Neutrophil (primary cell): ENCODE measurements at regions not wholly inside any gene's neighbourhood (a gene's known extent, or its start where the extent isn't known, plus 50 kb on each side); places are given as distances from the start of the nearest gene placed in this dataset.

Experiments used
- H3K27ac ChIP-seq: fragments of 200-600 bp; sonication (generic); 2 replicates; pipeline ENCODE4 v1.5.1; 2016; ENCODE audit warnings: mild to moderate bottlenecking, moderate library complexity
- H3K27me3 ChIP-seq: fragments of 200-600 bp; sonication (generic); 2 replicates; pipeline ENCODE4 v1.6.0; 2016; ENCODE audit warnings: mild to moderate bottlenecking
- H3K36me3 ChIP-seq: fragments of 200-600 bp; sonication (generic); 2 replicates; pipeline ENCODE4 v1.5.1; 2017
- H3K4me1 ChIP-seq, 2 experiments: fragments of 200-600 bp in 1 of 2; sonication (generic) in 1 of 2; 1 replicate in 1 of 2; 2 replicates in 1 of 2; pipeline versions ENCODE4 v1.5.1 to v1.6.1; 2013 to 2016; ENCODE audit warnings: low read depth in 1 of 2, low read length in 1 of 2, mild to moderate bottlenecking in 1 of 2, moderate library complexity in 1 of 2; ENCODE audit not compliant: control insufficient read depth in 1 of 2, insufficient read depth in 1 of 2
- H3K4me3 ChIP-seq, 2 experiments: fragments of 200-600 bp in 1 of 2; sonication (generic) in 1 of 2; 1 replicate in 1 of 2; 2 replicates in 1 of 2; pipeline ENCODE4 v1.5.1; 2013 to 2016; ENCODE audit warnings: low read depth in 1 of 2, low read length in 1 of 2, mild to moderate bottlenecking in 1 of 2, moderate library complexity in 1 of 2
- H3K9me3 ChIP-seq: fragments of 200-600 bp; sonication (generic); 2 replicates; pipeline ENCODE4 v1.5.1; 2016
- TF ChIP-seq, protein P1 (sequence below): fragments of 200-600 bp; sonication (generic); IDR thresholded peaks from 2 replicates; pipeline ENCODE4 v1.5.1; 2016; ENCODE audit warnings: antibody characterized with exemption

DNA sequence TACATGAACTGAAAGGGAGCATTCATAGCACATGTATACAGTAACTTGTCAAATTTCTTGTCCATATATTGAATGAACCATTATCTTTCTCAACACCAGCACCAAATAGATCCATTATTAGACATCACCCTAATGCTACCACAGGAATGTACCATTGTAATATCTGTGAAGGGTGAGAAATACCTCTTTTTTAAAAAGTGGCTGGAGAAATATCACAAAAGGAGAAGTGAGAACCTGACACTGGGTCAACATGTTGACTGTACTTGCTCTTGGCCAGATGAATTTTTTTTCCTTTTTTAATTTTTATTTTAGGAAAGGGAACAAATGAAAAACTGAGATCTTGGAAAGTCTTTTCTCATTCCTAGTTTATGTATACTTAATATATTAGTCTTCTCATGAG is 63.5 kb downstream of the CAVIN2 start:
- H3K4me3 ChIP-seq = no peak overlapping the region
- no peaks in the 10 kb centered on the region for H3K4me1 ChIP-seq
- TF ChIP-seq, protein P1, sequence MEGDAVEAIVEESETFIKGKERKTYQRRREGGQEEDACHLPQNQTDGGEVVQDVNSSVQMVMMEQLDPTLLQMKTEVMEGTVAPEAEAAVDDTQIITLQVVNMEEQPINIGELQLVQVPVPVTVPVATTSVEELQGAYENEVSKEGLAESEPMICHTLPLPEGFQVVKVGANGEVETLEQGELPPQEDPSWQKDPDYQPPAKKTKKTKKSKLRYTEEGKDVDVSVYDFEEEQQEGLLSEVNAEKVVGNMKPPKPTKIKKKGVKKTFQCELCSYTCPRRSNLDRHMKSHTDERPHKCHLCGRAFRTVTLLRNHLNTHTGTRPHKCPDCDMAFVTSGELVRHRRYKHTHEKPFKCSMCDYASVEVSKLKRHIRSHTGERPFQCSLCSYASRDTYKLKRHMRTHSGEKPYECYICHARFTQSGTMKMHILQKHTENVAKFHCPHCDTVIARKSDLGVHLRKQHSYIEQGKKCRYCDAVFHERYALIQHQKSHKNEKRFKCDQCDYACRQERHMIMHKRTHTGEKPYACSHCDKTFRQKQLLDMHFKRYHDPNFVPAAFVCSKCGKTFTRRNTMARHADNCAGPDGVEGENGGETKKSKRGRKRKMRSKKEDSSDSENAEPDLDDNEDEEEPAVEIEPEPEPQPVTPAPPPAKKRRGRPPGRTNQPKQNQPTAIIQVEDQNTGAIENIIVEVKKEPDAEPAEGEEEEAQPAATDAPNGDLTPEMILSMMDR = no peak
- H3K27me3 ChIP-seq = no peaks in the 10 kb centered on the region
- no peaks in the 10 kb centered on the region for H3K36me3 ChIP-seq
- H3K9me3 ChIP-seq = no peaks in the 10 kb centered on the region
- H3K27ac ChIP-seq = no peak overlapping the region
